H1 (cell line): ENCODE measurements at regions not wholly inside any gene's neighbourhood (a gene's known extent, or its start where the extent isn't known, plus 50 kb on each side); places are given as distances from the start of the nearest gene placed in this dataset.
A peak's percentile ranks its signal among the peaks of the same experiment; 100 is the strongest.

Experiments
- CTCF ChIA-PET: fragments of 300-600 bp; sonication (Branson Sonifier 250); formaldehyde crosslinking; loops from one replicate; lab custom pipeline; 2021; ENCODE audit not compliant: partially characterized antibody; lab: Charles Lee
- POLR2A ChIA-PET: fragments of 300-600 bp; sonication (Branson Sonifier 250); formaldehyde crosslinking; loops from one replicate; lab custom pipeline; 2021; ENCODE audit warnings: inconsistent platforms; ENCODE audit not compliant: partially characterized antibody; lab: Charles Lee
- DNase-seq, 2 experiments: peaks; one replicate each; pipeline versions ENCODE4 v3.0.0 to v3.0.0-alpha.2; 2010 to 2022; ENCODE audit warnings: low spot score in 2 of 2, low read depth in 1 of 2, mixed read lengths in 1 of 2
- FAIRE-seq: peaks from 2 replicates; lab custom pipeline; 2011; peaks lifted over from hg19 to GRCh38; lab: Jason Lieb, UNC
- H2AFZ ChIP-seq: 2 replicates; pipeline ENCODE4 v1.8.1; 2012; ENCODE audit warnings: low read length, inconsistent platforms
- H2AK5ac ChIP-seq: 2 replicates; pipeline ENCODE4 v1.6.1; 2013; ENCODE audit warnings: low read depth, low read length
- H2BK120ac ChIP-seq: replicated peaks from 2 replicates; pipeline ENCODE3; 2013; ENCODE audit warnings: low read depth, low read length, inconsistent platforms
- H2BK12ac ChIP-seq: 2 replicates; pipeline ENCODE4 v1.6.1; 2013; ENCODE audit warnings: low read depth, low read length
- H2BK15ac ChIP-seq: 2 replicates; pipeline ENCODE4 v1.6.1; 2013; ENCODE audit warnings: low read length
- H2BK20ac ChIP-seq: 2 replicates; pipeline ENCODE4 v1.6.1; 2013; ENCODE audit warnings: low read length
- H2BK5ac ChIP-seq: 2 replicates; pipeline ENCODE4 v1.6.1; 2013; ENCODE audit warnings: low read depth, low read length
- H3K14ac ChIP-seq: 2 replicates; pipeline ENCODE4 v1.6.1; 2013; ENCODE audit warnings: inconsistent platforms; ENCODE audit not compliant: insufficient read length
- H3K18ac ChIP-seq: 2 replicates; pipeline ENCODE4 v1.6.1; 2013; ENCODE audit warnings: low read length; ENCODE audit errors: extremely low read depth
- H3K23ac ChIP-seq: 2 replicates; pipeline ENCODE4 v1.6.1; 2013; ENCODE audit warnings: inconsistent platforms; ENCODE audit not compliant: insufficient read length
- H3K23me2 ChIP-seq: 2 replicates; pipeline ENCODE4 v1.6.1; 2013; ENCODE audit warnings: low read depth, low read length
- H3K27ac ChIP-seq: 2 replicates; pipeline ENCODE4 v1.6.1; 2011; ENCODE audit warnings: low read depth, low read length, inconsistent platforms
- H3K27me3 ChIP-seq, 4 experiments: replicated peaks in 1 of 4; 1 replicate in 1 of 4; 2 replicates in 3 of 4; pipeline versions ENCODE4 v1.6.1 to v1.8.1; 2011 to 2013; ENCODE audit warnings: low read length in 3 of 4, mild to moderate bottlenecking in 3 of 4, inconsistent platforms in 2 of 4, mixed read lengths in 2 of 4, moderate library complexity in 1 of 4; ENCODE audit not compliant: control insufficient read depth in 3 of 4, insufficient read depth in 3 of 4; ENCODE audit errors: extremely low read depth in 1 of 4
- H3K36me3 ChIP-seq, 4 experiments: 2 replicates each; pipeline versions ENCODE4 v1.6.1 to v1.8.1; 2011 to 2013; ENCODE audit warnings: mild to moderate bottlenecking in 4 of 4, low read length in 3 of 4, moderate library complexity in 2 of 4, control low read depth in 1 of 4, inconsistent platforms in 1 of 4; ENCODE audit not compliant: insufficient read depth in 4 of 4, control insufficient read depth in 2 of 4
- H3K4ac ChIP-seq: replicated peaks from 2 replicates; pipeline ENCODE3; 2013; ENCODE audit warnings: low read length, low read depth, mixed read lengths, inconsistent platforms; ENCODE audit not compliant: insufficient read length
- H3K4me1 ChIP-seq, 4 experiments: replicated peaks in 1 of 4; 1 replicate in 1 of 4; 2 replicates in 3 of 4; pipeline versions ENCODE4 v1.6.1 to v1.8.1; 2011 to 2013; ENCODE audit warnings: low read length in 3 of 4, inconsistent platforms in 2 of 4, mixed read lengths in 1 of 4; ENCODE audit not compliant: insufficient read depth in 4 of 4, control insufficient read depth in 3 of 4
- H3K4me2 ChIP-seq, 2 experiments: 2 replicates each; pipeline versions ENCODE4 v1.6.1 to v1.8.1; 2011 to 2013; ENCODE audit warnings: low read depth in 2 of 2, low read length in 2 of 2, control low read depth in 1 of 2, inconsistent platforms in 1 of 2, mild to moderate bottlenecking in 1 of 2; ENCODE audit not compliant: insufficient read depth in 1 of 2
- H3K4me3 ChIP-seq, 4 experiments: fragments of 200-600, 300-600 bp in 1 of 4; sonication (generic), shearing (Covaris generic), sonication (Bioruptor Twin) in 1 of 4; 2 replicates each; pipeline versions ENCODE4 v1.5.1 to v1.8.1; 2011 to 2016; ENCODE audit warnings: low read length in 4 of 4, low read depth in 3 of 4, control low read depth in 2 of 4, inconsistent platforms in 2 of 4, mild to moderate bottlenecking in 2 of 4, mixed read lengths in 1 of 4, moderate library complexity in 1 of 4; ENCODE audit not compliant: insufficient read depth in 2 of 4; ENCODE audit errors: extremely low read depth in 1 of 4
- H3K56ac ChIP-seq: replicated peaks from 2 replicates; pipeline ENCODE3; 2013; ENCODE audit warnings: low read depth, mild to moderate bottlenecking, mixed read lengths, low read length, inconsistent platforms; ENCODE audit not compliant: insufficient read length
- H3K79me1 ChIP-seq: 2 replicates; pipeline ENCODE4 v1.6.1; 2013; ENCODE audit warnings: low read depth, low read length, control low read depth
- H3K79me2 ChIP-seq, 2 experiments: 2 replicates each; pipeline versions ENCODE4 v1.6.1 to v1.8.1; 2012 to 2013; ENCODE audit warnings: low read length in 2 of 2, mild to moderate bottlenecking in 2 of 2, inconsistent platforms in 1 of 2; ENCODE audit not compliant: insufficient read depth in 2 of 2, control insufficient read depth in 1 of 2
- H3K9ac ChIP-seq, 4 experiments: replicated peaks in 1 of 4; 1 replicate in 1 of 4; 2 replicates in 3 of 4; pipeline versions ENCODE4 v1.6.1 to v1.8.1; 2011 to 2013; ENCODE audit warnings: low read depth in 3 of 4, low read length in 3 of 4, control low read depth in 2 of 4, mild to moderate bottlenecking in 2 of 4, moderate library complexity in 2 of 4, inconsistent platforms in 1 of 4; ENCODE audit errors: extremely low read depth in 1 of 4
- H3K9me3 ChIP-seq, 2 experiments: 2 replicates each; pipeline versions ENCODE4 v1.6.1 to v1.8.1; 2012 to 2013; ENCODE audit warnings: mild to moderate bottlenecking in 2 of 2, moderate library complexity in 2 of 2, control low read depth in 1 of 2, inconsistent platforms in 1 of 2, low read depth in 1 of 2, low read length in 1 of 2, mixed read lengths in 1 of 2; ENCODE audit not compliant: insufficient read depth in 2 of 2
- H4K20me1 ChIP-seq, 2 experiments: replicated peaks in 1 of 2; 2 replicates each; pipeline versions ENCODE3 to v1.8.1; 2011 to 2013; ENCODE audit warnings: inconsistent platforms in 2 of 2, low read length in 2 of 2, mild to moderate bottlenecking in 1 of 2; ENCODE audit not compliant: insufficient read depth in 2 of 2, control insufficient read depth in 1 of 2
- H4K5ac ChIP-seq: 2 replicates; pipeline ENCODE4 v1.6.1; 2013; ENCODE audit warnings: low read length, low read depth, mixed read lengths, inconsistent platforms; ENCODE audit not compliant: insufficient read length
- H4K8ac ChIP-seq: 2 replicates; pipeline ENCODE4 v1.8.0; 2013; ENCODE audit warnings: mild to moderate bottlenecking, moderate library complexity, low read length, inconsistent platforms; ENCODE audit not compliant: insufficient read depth; ENCODE audit errors: extremely low read depth
- H4K91ac ChIP-seq: replicated peaks from 2 replicates; pipeline ENCODE3; 2013; ENCODE audit warnings: low read length, mixed read lengths, inconsistent platforms; ENCODE audit not compliant: insufficient read length
- BACH1 ChIP-seq: IDR thresholded peaks from 2 replicates; pipeline ENCODE4 v1.6.1; 2012; ENCODE audit warnings: low read length, improper control_type of control experiment
- BCL11A ChIP-seq, 2 experiments: IDR thresholded peaks; one replicate each; pipeline ENCODE4 v1.6.1; 2011; ENCODE audit warnings: low read depth in 2 of 2, low read length in 2 of 2, mild to moderate bottlenecking in 2 of 2
- CHD2 ChIP-seq: IDR thresholded peaks from 2 replicates; pipeline ENCODE4 v1.6.1; 2012; ENCODE audit warnings: low read length, improper control_type of control experiment
- FOSL1 ChIP-seq: IDR thresholded peaks from 2 replicates; pipeline ENCODE4 v1.6.1; 2011; ENCODE audit warnings: mild to moderate bottlenecking, low read depth, low read length, moderate library complexity; ENCODE audit not compliant: insufficient read depth
- GTF2F1 ChIP-seq: IDR thresholded peaks from 2 replicates; pipeline ENCODE4 v1.6.1; 2012; ENCODE audit warnings: low read depth, low read length, improper control_type of control experiment, borderline replicate concordance
- KDM1A ChIP-seq: fragments of 200-600, 300-600 bp; sonication (generic); IDR thresholded peaks from 2 replicates; pipeline ENCODE4 v1.7.1; 2016; ENCODE audit warnings: mild to moderate bottlenecking, low read length, borderline replicate concordance
- NANOG ChIP-seq: IDR thresholded peaks from 2 replicates; pipeline ENCODE4 v1.6.1; 2011; ENCODE audit warnings: low read length, low read depth, mild to moderate bottlenecking, inconsistent platforms; ENCODE audit not compliant: insufficient read depth, poor library complexity, severe bottlenecking
- RFX5 ChIP-seq: IDR thresholded peaks from 2 replicates; pipeline ENCODE4 v1.6.1; 2011; ENCODE audit warnings: low read depth, low read length, improper control_type of control experiment, borderline replicate concordance
- SAP30 ChIP-seq: fragments of 300-600 bp; sonication (generic); IDR thresholded peaks from 2 replicates; pipeline ENCODE4 v1.7.1; 2012; ENCODE audit warnings: low read length, moderate library complexity, mild to moderate bottlenecking, inconsistent platforms; ENCODE audit not compliant: insufficient read depth, insufficient replicate concordance
- TBP ChIP-seq: IDR thresholded peaks from 2 replicates; pipeline ENCODE4 v1.6.1; 2011; ENCODE audit warnings: low read depth, low read length, improper control_type of control experiment
- WGBS, 2 experiments: shearing (Covaris generic) in 1 of 2; methylation state at CpG; one replicate each; pipeline versions ENCODE4 v1.1.6 to v1.1.7; 2013 to 2015; ENCODE audit warnings: low lambda C conversion rate in 2 of 2, mixed read lengths in 2 of 2, inconsistent platforms in 1 of 2, low coverage in 1 of 2, missing lambda C conversion rate in 1 of 2; ENCODE audit not compliant: insufficient replicate concordance in 2 of 2, insufficient coverage in 1 of 2, insufficient read length in 1 of 2; ENCODE audit errors: extremely low coverage in 1 of 2, missing lambda C conversion rate in 1 of 2; 5-methylcytosine and 5-hydroxymethylcytosine counted together
- TF ChIP-seq, protein P1 (sequence below), 3 experiments: IDR thresholded peaks; 1 replicate in 2 of 3; 2 replicates in 1 of 3; pipeline versions ENCODE4 v1.5.1 to v1.6.1; 2011; ENCODE audit warnings: low read length in 3 of 3, mild to moderate bottlenecking in 3 of 3, inconsistent platforms in 2 of 3, low read depth in 1 of 3, moderate library complexity in 1 of 3; ENCODE audit not compliant: insufficient read depth in 1 of 3; ENCODE audit errors: control extremely low read depth in 1 of 3

DNA sequence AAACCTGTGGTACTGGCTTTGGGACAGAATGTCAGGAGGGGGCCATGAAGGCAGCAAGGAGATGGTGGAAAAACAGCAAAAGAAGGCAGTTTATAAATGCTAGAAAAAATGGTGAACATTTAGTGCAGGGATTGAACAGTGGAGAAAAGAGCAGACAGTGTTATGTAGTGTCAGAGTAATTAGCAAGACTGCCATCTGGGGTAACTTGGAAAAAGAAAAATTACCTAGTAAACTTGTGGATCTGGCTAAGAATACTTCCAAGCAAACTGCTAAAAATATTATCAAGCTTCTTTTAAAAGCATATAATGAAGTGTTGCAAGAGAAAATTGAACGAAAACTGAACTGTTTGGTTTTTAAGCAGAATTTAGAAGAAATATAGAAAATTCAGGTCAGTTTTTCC, 267.8 kb downstream of the INSIG2 start:
- Histone ChIP-seq H3K23ac (no peak overlapping the region), H3K79me2 (no peaks in the 10 kb centered on the region), H3K4me3 (no peak overlapping the region), H3K27me3 (no peaks in the 10 kb centered on the region; a peak in 1 of 7 replicates), H3K79me1 (no peaks in the 10 kb centered on the region), H2BK15ac (no peak overlapping the region), H3K18ac (no peak overlapping the region), H3K36me3 (no peaks in the 10 kb centered on the region), H2BK20ac (no peak overlapping the region), H3K23me2 (no peaks in the 10 kb centered on the region), H3K9me3 (peaks cover 0 to 3% of the 10 kb centered on the region in 2 experiments; a peak in 1 of 4 replicates), H3K4me2 (no peak overlapping the region), H3K14ac (no peak overlapping the region), H3K9ac (no peak overlapping the region), H3K4ac (no peak overlapping the region), H4K91ac (no peak overlapping the region), H2BK5ac (no peak overlapping the region), H2AFZ (peak overlapping the region; percentile 73; the same call in 1 of the 2 replicates), H4K20me1 (no peaks in the 10 kb centered on the region), H3K27ac (no peak overlapping the region), H3K56ac (no peak overlapping the region), H2BK120ac (no peak overlapping the region), H4K8ac (no peak overlapping the region), H2AK5ac (no peak overlapping the region), H4K5ac (no peak overlapping the region), H3K4me1 (no peaks in the 10 kb centered on the region), H2BK12ac (no peak overlapping the region)
- WGBS, 2 experiments = 88% methylated on average over 1 of the region's 1 CpG; no CpG with 5 or more reads in 1 of the 2 experiments
- ChIA-PET CTCF (interaction anchor here (1.0 to 1.2 kb wide), 3 partner anchors 21 to 134 kb away, joined by 3 to 4 read pairs (median 3); no protein-coding TSS in a partner anchor), POLR2A (interaction anchor here (0.7 kb wide), 1 partner anchor 85 kb away, joined by 4 read pairs; no protein-coding TSS in a partner anchor)
- FAIRE-seq (no peak), DNase-seq (no peak)
- no peak for TF ChIP-seq TBP
- TF ChIP-seq BACH1 = no peak
- no peak for TF ChIP-seq NANOG
- TF ChIP-seq KDM1A = no peak
- no peak for TF ChIP-seq BCL11A (IDR thresholded peaks at IDR 0.05; ENCODE audit: low read depth in 2 of 2, low read length in 2 of 2)
- TF ChIP-seq GTF2F1 = no peak
- no peak for TF ChIP-seq FOSL1
- TF ChIP-seq, protein P1, sequence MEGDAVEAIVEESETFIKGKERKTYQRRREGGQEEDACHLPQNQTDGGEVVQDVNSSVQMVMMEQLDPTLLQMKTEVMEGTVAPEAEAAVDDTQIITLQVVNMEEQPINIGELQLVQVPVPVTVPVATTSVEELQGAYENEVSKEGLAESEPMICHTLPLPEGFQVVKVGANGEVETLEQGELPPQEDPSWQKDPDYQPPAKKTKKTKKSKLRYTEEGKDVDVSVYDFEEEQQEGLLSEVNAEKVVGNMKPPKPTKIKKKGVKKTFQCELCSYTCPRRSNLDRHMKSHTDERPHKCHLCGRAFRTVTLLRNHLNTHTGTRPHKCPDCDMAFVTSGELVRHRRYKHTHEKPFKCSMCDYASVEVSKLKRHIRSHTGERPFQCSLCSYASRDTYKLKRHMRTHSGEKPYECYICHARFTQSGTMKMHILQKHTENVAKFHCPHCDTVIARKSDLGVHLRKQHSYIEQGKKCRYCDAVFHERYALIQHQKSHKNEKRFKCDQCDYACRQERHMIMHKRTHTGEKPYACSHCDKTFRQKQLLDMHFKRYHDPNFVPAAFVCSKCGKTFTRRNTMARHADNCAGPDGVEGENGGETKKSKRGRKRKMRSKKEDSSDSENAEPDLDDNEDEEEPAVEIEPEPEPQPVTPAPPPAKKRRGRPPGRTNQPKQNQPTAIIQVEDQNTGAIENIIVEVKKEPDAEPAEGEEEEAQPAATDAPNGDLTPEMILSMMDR (IDR thresholded peaks at IDR 0.05; ENCODE audit: control extremely low read depth in 1 of 3, insufficient read depth in 1 of 3, low read depth in 1 of 3, low read length in 3 of 3) = no peak
- no peak for TF ChIP-seq SAP30
- no peak for TF ChIP-seq RFX5
- TF ChIP-seq CHD2 = no peak
